HG03378 (cell line): ENCODE measurements at regions not wholly inside any gene's neighbourhood (a gene's known extent, or its start where the extent isn't known, plus 50 kb on each side); places are given as distances from the start of the nearest gene placed in this dataset.

ENCODE experiments used
- ATAC-seq: cut with Tn5 transposase; IDR thresholded peaks from one replicate; pipeline ENCODE4 v1.9.1; 2021; ENCODE audit warnings: mild to moderate bottlenecking, moderate library complexity; ENCODE audit not compliant: unreplicated experiment

DNA sequence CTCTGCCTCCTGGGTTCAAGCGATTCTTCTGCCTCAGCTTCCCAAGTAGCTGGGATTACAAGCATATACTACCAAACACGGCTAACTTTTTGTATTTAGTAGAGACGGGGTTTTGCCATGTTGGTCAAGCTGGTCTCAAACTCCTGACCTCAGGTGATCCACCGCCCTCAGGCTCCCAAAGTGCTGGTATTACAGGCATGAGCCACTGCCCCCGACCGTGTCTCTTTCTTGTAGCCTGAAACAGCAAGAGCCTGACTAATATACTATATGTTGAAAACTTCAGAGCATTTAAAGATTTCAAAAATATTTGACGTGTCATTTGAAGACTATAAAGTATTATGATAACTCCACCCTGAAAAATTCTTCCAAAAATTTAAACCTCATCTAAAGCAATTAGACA is 71.7 kb upstream of the ZNF648 start:
- no peak for ATAC-seq

GRCh38 chr1:182129398-182129797 is 67.9 kb upstream of the ZNF648 start:
- ATAC-seq, result no peak

GRCh38 chr1:182128502-182128901 is 67.0 kb upstream of the ZNF648 start:
- no peak for ATAC-seq

DNA sequence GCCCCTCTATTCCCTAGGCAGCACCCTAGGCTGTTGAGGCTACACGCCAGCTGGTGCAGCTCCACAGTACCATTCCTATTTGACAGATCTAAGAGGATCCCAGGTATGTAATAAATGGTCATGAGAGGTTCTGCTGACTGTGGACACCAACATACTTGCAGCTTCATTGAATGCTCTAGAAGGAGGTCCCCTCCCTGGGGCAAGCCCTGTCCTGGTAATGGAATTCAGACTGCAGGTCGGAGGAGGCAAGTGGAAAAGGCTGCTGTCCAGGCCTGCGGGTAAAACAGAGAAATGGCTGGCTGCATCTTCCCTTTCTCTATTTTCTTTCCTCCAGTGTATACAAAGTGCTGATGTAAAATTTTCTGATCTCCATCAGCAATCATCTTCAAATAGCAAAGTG is 66.1 kb upstream of the ZNF648 start:
- ATAC-seq, result no peak

DNA sequence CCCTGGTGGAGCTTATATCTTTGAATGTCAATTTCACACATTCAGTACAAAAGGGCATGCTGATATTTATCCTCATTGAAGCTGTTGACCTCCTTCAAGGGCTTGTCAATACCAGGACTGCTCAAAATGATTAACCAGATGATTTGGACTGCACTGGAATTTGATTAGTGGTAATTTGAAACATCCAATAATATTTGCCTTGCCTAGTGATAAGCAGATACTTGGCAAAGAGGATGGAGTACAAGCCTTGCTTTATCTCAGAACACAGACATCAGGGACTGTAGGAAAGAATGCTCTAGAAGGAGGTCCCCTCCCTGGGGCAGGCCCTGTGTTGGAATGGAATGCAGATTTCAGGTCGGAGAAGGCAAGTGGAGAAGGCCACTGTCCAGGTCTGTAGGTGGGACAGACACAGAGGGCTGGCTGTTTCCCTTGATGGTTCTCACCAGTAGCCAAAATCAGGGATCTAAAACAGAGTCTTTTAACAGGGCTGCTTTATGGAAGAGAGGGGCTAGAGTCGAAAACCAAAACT is 64.8 kb upstream of the ZNF648 start:
- ATAC-seq, result no peak

GRCh38 chr1:182122913-182123260 is 61.4 kb upstream of the ZNF648 start:
- no peak for ATAC-seq

DNA sequence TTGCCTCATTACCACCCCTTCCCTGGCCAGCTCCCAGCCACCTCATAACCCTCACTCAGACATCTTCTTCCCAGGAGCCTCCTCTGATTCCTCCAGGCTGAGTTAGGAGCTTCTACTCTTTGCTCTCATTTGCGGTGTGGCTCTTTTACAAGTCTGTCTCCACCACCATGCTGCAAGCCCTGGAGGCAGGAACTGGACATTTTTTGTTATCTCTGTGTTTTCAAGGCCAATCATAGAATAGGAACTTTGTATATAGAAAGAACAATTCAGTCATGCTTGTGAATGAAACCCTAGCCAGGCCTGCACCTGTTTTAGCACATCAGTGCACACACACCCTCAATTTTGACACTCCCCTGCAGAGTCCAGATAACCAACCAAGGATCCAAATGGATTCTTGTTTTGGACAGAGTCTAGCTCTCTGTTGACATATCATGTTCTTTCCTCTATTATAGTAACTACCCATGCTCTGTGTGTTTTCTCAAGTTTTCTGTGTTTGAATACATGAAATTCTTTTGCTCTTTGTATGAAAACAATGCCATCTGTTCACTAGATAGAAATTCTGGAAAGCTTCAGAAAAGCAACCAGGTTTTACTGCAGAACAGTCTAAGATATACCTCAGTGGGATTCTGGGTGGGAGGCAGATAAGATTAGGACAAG is 60.9 kb upstream of the ZNF648 start:
- ATAC-seq, result no peak

- no peak for ATAC-seq
Measured at GRCh38 chr1:182121787-182122186, 60.3 kb upstream of the ZNF648 start.

DNA sequence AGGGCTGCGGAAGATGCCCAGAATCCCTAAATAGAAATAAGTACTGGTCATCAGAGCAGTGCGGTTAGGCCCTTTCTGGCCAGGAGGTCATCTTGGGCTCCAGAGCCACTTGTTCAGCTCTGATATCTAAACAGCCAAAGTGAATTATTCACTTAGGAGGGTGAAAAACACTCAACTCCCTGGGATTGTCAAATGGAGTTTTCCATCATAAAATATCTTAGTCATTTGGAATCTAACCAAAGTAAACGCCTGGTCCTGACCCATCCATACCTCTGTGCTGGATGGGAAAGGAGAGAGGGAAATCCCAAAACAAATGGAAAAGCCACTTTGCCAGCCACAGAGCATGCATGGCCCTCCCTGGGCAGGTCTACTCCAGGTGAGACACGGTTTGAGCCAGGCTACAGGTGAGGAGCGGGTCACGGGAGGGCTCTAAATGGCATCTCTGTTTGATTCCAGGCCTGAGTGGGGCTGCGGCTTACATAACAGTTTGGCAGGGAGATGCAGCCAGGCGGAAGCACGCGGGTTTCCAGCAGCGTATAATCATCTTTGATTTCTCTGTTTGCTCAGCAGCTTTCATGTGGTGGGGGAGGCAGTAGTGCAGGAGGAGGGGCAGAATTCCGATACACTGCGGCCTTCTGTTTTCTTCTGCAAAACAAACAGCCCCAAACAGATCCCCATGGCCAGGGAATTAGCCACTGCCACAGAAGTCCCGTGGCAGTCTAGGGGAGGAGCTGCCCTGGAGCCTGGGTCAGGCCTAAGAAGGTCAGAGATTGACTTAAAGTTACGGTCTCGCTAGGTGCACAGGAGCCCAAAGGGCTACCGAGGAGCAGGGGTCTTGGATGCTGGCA is 59.1 kb upstream of the ZNF648 start:
- no peak for ATAC-seq

- no peak for ATAC-seq
Measured at GRCh38 chr1:182119631-182120030, 58.1 kb upstream of the ZNF648 start.

DNA sequence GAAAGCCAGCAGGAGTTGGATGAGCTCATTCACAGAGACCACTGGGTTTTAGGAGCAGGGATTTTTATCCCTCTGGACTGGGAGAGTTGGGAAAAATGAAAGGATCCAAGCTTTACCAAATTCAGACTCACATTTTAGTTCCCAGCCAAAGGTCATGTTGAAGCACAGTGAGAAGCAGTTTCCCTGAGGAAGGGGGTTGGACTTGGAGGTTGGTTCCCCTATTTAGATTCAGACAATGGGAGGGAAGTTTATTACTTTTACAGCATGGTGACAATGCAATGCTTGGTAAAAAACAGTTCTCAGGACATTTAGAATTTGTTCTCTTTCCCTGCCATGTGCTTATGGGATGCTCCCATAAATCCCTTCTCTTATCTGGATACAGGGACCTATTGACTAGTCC is 57.3 kb upstream of the ZNF648 start:
- no peak for ATAC-seq

DNA sequence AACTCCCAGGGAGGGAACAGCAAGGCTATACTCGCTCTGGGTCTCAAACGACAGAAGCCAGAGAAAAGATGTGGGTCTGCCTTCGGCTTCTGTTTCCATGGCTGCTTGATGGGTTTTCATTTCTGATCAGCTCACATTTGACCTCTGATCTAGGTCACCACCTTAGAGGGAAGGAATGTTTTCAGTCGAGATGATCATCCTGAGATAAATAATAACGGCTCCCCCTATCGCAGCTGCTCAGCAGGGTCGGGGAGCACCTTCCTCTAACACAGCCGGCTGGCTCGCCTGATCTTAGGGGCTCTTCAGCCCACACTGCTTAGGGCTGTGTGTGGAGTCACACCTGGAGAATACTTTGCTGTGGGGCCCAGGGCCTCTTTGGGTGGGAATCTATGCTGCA is 53.1 kb upstream of the ZNF648 start:
- no peak for ATAC-seq

DNA sequence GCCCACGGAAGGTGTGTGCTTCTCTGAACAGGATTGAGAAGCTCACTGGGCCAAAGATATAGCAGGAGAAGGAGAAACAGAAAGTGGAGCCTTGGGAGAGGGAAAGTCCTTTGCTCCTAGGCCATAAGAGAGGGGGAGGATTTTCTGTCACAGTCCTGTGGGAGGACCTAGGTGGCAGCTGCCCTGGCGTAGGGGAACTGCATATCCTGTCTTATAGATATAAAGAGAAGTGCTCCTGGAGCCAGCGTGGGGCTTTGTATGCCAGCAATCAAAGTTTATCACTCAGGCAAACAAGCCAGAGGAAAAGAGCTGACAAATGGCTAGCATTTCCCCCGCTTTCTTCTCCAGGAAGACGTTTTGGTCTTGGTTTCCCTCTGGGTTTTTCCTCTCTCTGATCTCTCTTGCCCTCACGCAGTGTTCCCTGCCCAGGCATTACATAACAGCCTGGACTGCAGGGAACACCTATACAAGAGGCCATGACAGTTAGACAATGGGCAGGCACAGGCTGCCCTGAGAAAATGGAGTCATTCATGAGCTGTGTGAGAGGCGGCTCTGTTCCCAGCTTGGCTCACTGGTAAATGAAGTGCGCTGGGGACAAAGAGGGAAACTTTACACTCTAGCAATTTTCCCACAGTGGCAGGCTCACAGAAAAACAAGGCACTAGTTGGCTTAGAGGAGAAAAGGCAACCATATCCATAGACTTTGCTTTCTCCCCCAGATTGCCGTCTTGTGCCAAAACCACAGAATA is 52.5 kb upstream of the ZNF648 start:
- ATAC-seq, result no peak

- ATAC-seq, result no peak
Measured at GRCh38 chr1:182111496-182111895, 50.0 kb upstream of the ZNF648 start.
